Hematopoietic multipotent progenitor cell treated with erythropoietin and hydrocortisone succinate and interleukin-3 and kit ligand, for 6 days (in vitro differentiated cells): ENCODE measurements at regions not wholly inside any gene's neighbourhood (a gene's known extent, or its start where the extent isn't known, plus 50 kb on each side); places are given as distances from the start of the nearest gene placed in this dataset.
"Not testable (repeated sequence)": the region's sequence is repeated elsewhere in the genome, so short reads cannot be mapped to it uniquely, and the experiment has no call there.

ENCODE experiments used
- DNase-seq: peaks from one replicate; pipeline ENCODE4 v3.0.0-alpha.2; 2015

GRCh38 chr16:64718486-64718885 is 403.4 kb downstream of the CDH11 start:
- DNase-seq, result no peak

- no peak for DNase-seq
Measured at GRCh38 chr16:64717871-64718270, 404.0 kb downstream of the CDH11 start.

GRCh38 chr16:64715624-64716023 is 406.2 kb downstream of the CDH11 start:
- no peak for DNase-seq

- DNase-seq, result no peak
Measured at GRCh38 chr16:64712026-64712425, 409.8 kb downstream of the CDH11 start.

GRCh38 chr16:64711596-64711995 is 410.3 kb downstream of the CDH11 start:
- DNase-seq, result no peak

- no peak for DNase-seq
Measured at GRCh38 chr16:64711026-64711425, 410.8 kb downstream of the CDH11 start.

GRCh38 chr16:64705443-64705842 is 416.4 kb downstream of the CDH11 start:
- no peak for DNase-seq

GRCh38 chr16:64704386-64704785 is 417.5 kb downstream of the CDH11 start:
- DNase-seq, result no peak

GRCh38 chr16:64702415-64702814 is 419.4 kb downstream of the CDH11 start:
- DNase-seq, result no peak

GRCh38 chr16:64700628-64701027 is 421.2 kb downstream of the CDH11 start:
- no peak for DNase-seq

- DNase-seq, result no peak
Measured at GRCh38 chr16:64696866-64697265, 425.0 kb downstream of the CDH11 start.

- DNase-seq, result no peak
Measured at GRCh38 chr16:64695684-64696083, 426.2 kb downstream of the CDH11 start.

- DNase-seq, result no peak
Measured at GRCh38 chr16:64693946-64694345, 427.9 kb downstream of the CDH11 start.

- no peak for DNase-seq
Measured at GRCh38 chr16:64687786-64688185, 434.1 kb downstream of the CDH11 start.

- DNase-seq, result no peak
Measured at GRCh38 chr16:64687123-64687522, 434.7 kb downstream of the CDH11 start.

- no peak for DNase-seq
Measured at GRCh38 chr16:64679976-64680690, 441.7 kb downstream of the CDH11 start.

- no peak for DNase-seq
Measured at GRCh38 chr16:64669573-64669972, 452.3 kb downstream of the CDH11 start.

GRCh38 chr16:64667334-64667877 is 454.5 kb downstream of the CDH11 start:
- DNase-seq, result no peak

GRCh38 chr16:64662312-64662711 is 459.6 kb downstream of the CDH11 start:
- DNase-seq, result not testable (repeated sequence)

GRCh38 chr16:64659866-64660265 is 462.0 kb downstream of the CDH11 start:
- no peak for DNase-seq

- DNase-seq, result no peak
Measured at GRCh38 chr16:64657316-64658011, 464.4 kb downstream of the CDH11 start.

- DNase-seq, result no peak
Measured at GRCh38 chr16:64656471-64656870, 465.4 kb downstream of the CDH11 start.

- no peak for DNase-seq
Measured at GRCh38 chr16:64654178-64654577, 467.7 kb downstream of the CDH11 start.

- DNase-seq, result no peak
Measured at GRCh38 chr16:64648282-64648681, 473.6 kb downstream of the CDH11 start.
